Spleen (tissue), 11 donors: ENCODE measurements at regions not wholly inside any gene's neighbourhood (a gene's known extent, or its start where the extent isn't known, plus 50 kb on each side); places are given as distances from the start of the nearest gene placed in this dataset.

Experiments used
- DNase-seq: peaks from one replicate; pipeline ENCODE4 v3.0.0-alpha.2; 2020
- H3K27ac ChIP-seq, 8 donors: fragments of 200-600 bp; sonication (generic) in 7 of 8; 1 replicate in 4 of 8; 2 replicates in 4 of 8; pipeline versions ENCODE4 v1.5.0 to v1.8.0; 2016 to 2021; ENCODE audit warnings: inconsistent platforms in 4 of 8, mild to moderate bottlenecking in 4 of 8, moderate library complexity in 1 of 8
- H3K27me3 ChIP-seq, 7 donors: fragments of 200-600 bp; sonication (generic) in 6 of 7; replicated peaks in 1 of 7; 1 replicate in 4 of 7; 2 replicates in 3 of 7; pipeline versions ENCODE4 v1.5.0 to v1.8.0; 2016 to 2021; ENCODE audit warnings: inconsistent platforms in 3 of 7, mild to moderate bottlenecking in 1 of 7
- H3K36me3 ChIP-seq, 6 donors: fragments of 200-600 bp; sonication (generic) in 5 of 6; 1 replicate in 4 of 6; 2 replicates in 2 of 6; pipeline versions ENCODE4 v1.5.0 to v1.8.0; 2016 to 2021; ENCODE audit warnings: inconsistent platforms in 2 of 6
- H3K4me1 ChIP-seq, 6 donors: fragments of 200-600 bp; sonication (generic) in 5 of 6; 1 replicate in 3 of 6; 2 replicates in 3 of 6; pipeline versions ENCODE4 v1.5.0 to v1.8.0; 2016 to 2021; ENCODE audit warnings: inconsistent platforms in 3 of 6
- H3K4me3 ChIP-seq, 8 donors: fragments of 200-600 bp; sonication (generic) in 7 of 8; 1 replicate in 4 of 8; 2 replicates in 4 of 8; pipeline versions ENCODE4 v1.5.0 to v1.8.0; 2016 to 2021; ENCODE audit warnings: inconsistent platforms in 4 of 8, mild to moderate bottlenecking in 4 of 8, moderate library complexity in 2 of 8
- H3K9me3 ChIP-seq, 8 donors: fragments of 200-600 bp; sonication (generic) in 7 of 8; 1 replicate in 4 of 8; 2 replicates in 4 of 8; pipeline versions ENCODE4 v1.5.0 to v1.8.0; 2016 to 2021; ENCODE audit warnings: inconsistent platforms in 4 of 8
- CTCF ChIP-seq, 11 experiments: fragments of 200-600 bp in 7 of 11; fragments of 450-650 bp in 4 of 11; sonication (generic) in 4 of 11; IDR thresholded peaks in 8 of 11; conservative IDR thresholded peaks in 3 of 11; 1 replicate in 7 of 11; 2 replicates in 4 of 11; pipeline versions ENCODE4 v1.4.0 to v1.8.0; 2016 to 2021; ENCODE audit warnings: antibody characterized with exemption in 11 of 11, inconsistent platforms in 4 of 11, mild to moderate bottlenecking in 1 of 11
- POLR2A ChIP-seq, 3 donors: fragments of 450-650 bp; IDR thresholded peaks; one replicate each; pipeline ENCODE4 v1.5.1; 2017; ENCODE audit warnings: antibody characterized with exemption in 3 of 3, mild to moderate bottlenecking in 1 of 3
- POLR2AphosphoS5 ChIP-seq, 3 donors: sonication (generic); formaldehyde crosslinking; IDR thresholded peaks; one replicate each; pipeline ENCODE4 v1.5.1; 2017; ENCODE audit warnings: antibody characterized with exemption in 3 of 3
- WGBS, 5 donors: extraction: QIAGEN DNeasy Blood & Tissue Kit in 3 of 5; methylation state at CpG; one replicate each; pipeline versions ENCODE4 v1.1.5 to v1.1.7; 2013 to 2018; 5-methylcytosine and 5-hydroxymethylcytosine counted together
- intact Hi-C: fragments of 100-400 bp; cut with DNase I; formaldehyde crosslinking; loops from one replicate; pipeline ENCODE4 v1.15.0; 2023; ENCODE audit warnings: low total_unique reads
- donor health status: healthy with polysubstance abuse.
- donor health status: DM: no; HTN: no; CAD: no; lungs with moderate emphysema.
- donor health status: DM: no; HTN: no; CAD: no.
- donor health status: Bipolar disorder and iron deficiency.
- donor health status: healthy.
- donor health status: DM: no; HTN: no; CAD: no.
- donor health status: DM: yes; HTN: yes; CAD: no.

- intact Hi-C loops: no loop called here
- Histone ChIP-seq H3K4me1 (no peaks in the 10 kb centered on the region), H3K36me3 (no peaks in the 10 kb centered on the region), H3K9me3 (peaks cover 0 to 10% (median 0%) of the 10 kb centered on the region in 8 donors), H3K27ac (no peak overlapping the region), H3K27me3 (no peaks in the 10 kb centered on the region), H3K4me3 (no peak overlapping the region)
- DNase-seq: no peak
- TF ChIP-seq POLR2AphosphoS5 (IDR thresholded peaks at IDR 0.05) (no peak), CTCF (IDR thresholded peaks at IDR 0.05 in 8 of 11, conservative IDR thresholded peaks at IDR 0.05 in 3 of 11) (no peak), POLR2A (IDR thresholded peaks at IDR 0.05) (no peak)
Observed at GRCh38 chr11:29244355-29244754, 772.5 kb downstream of the KCNA4 start.

- no peak for DNase-seq
- Histone ChIP-seq H3K36me3 (no peaks in the 10 kb centered on the region), H3K4me3 (no peak overlapping the region), H3K27ac (no peak overlapping the region), H3K4me1 (no peaks in the 10 kb centered on the region), H3K9me3 (peaks cover 0 to 10% (median 0%) of the 10 kb centered on the region in 8 donors), H3K27me3 (no peaks in the 10 kb centered on the region)
- 70 to 89% (median 79%) methylated on average over 3 of the region's 3 CpGs for WGBS, 5 donors
- intact Hi-C loops: no loop called here
- TF ChIP-seq POLR2A (IDR thresholded peaks at IDR 0.05) (no peak), CTCF (IDR thresholded peaks at IDR 0.05 in 8 of 11, conservative IDR thresholded peaks at IDR 0.05 in 3 of 11) (no peak), POLR2AphosphoS5 (IDR thresholded peaks at IDR 0.05) (no peak)
Observed at GRCh38 chr11:29243616-29244015, 773.2 kb downstream of the KCNA4 start.

GRCh38 chr11:29231991-29232390, 784.8 kb downstream of the KCNA4 start:
- H3K27ac ChIP-seq: no peak overlapping the region
- no peaks in the 10 kb centered on the region for H3K27me3 ChIP-seq
- no peak for DNase-seq
- intact Hi-C loops: no loop called here
- H3K4me1 ChIP-seq: no peaks in the 10 kb centered on the region
- H3K4me3 ChIP-seq: no peak overlapping the region
- H3K36me3 ChIP-seq: no peaks in the 10 kb centered on the region
- 52 to 69% (median 63%) methylated on average over 4 of the region's 4 CpGs for WGBS, 5 donors
- TF ChIP-seq POLR2AphosphoS5 (IDR thresholded peaks at IDR 0.05): no peak
- no peak for TF ChIP-seq CTCF (IDR thresholded peaks at IDR 0.05 in 8 of 11, conservative IDR thresholded peaks at IDR 0.05 in 3 of 11)
- TF ChIP-seq POLR2A (IDR thresholded peaks at IDR 0.05): no peak
- no peaks in the 10 kb centered on the region for H3K9me3 ChIP-seq

GRCh38 chr11:29231586-29231985, 785.2 kb downstream of the KCNA4 start:
- 59 to 84% (median 74%) methylated on average over 3 of the region's 3 CpGs for WGBS, 5 donors
- Histone ChIP-seq H3K36me3 (no peaks in the 10 kb centered on the region), H3K27me3 (no peaks in the 10 kb centered on the region), H3K27ac (no peak overlapping the region), H3K4me1 (no peaks in the 10 kb centered on the region), H3K4me3 (no peak overlapping the region), H3K9me3 (peaks cover 0 to under 1% (median 0%) of the 10 kb centered on the region in 8 donors)
- TF ChIP-seq CTCF (IDR thresholded peaks at IDR 0.05 in 8 of 11, conservative IDR thresholded peaks at IDR 0.05 in 3 of 11) (no peak), POLR2A (IDR thresholded peaks at IDR 0.05) (no peak), POLR2AphosphoS5 (IDR thresholded peaks at IDR 0.05) (no peak)
- intact Hi-C loops: no loop called here
- no peak for DNase-seq
